ENCODE measurements at regions not wholly inside any gene's neighbourhood (a gene's known extent, or its start where the extent isn't known, plus 50 kb on each side); places are given as distances from the start of the nearest gene placed in this dataset.

- Histone ChIP-seq H4K20me1 (ENCODE audit: low read depth, low read length) (no peaks in the 10 kb centered on the region), H3K79me2 (ENCODE audit: insufficient read depth, low read length) (no peaks in the 10 kb centered on the region), H2AFZ (ENCODE audit: low read depth, low read length, severe bottlenecking) (no peak overlapping the region), H3F3A (ENCODE audit: insufficient read depth) (no peaks in the 10 kb centered on the region), H3K27ac (ENCODE audit: low read depth, low read length) (no peak overlapping the region), H3K9me2 (replicated peaks; ENCODE audit: insufficient read depth, low read length) (no peaks in the 10 kb centered on the region), H3K9ac (ENCODE audit: low read length) (no peak overlapping the region), H3K4me3 (ENCODE audit: insufficient read depth, low read length, poor library complexity, severe bottlenecking) (no peak overlapping the region), H3K4me2 (ENCODE audit: low read depth, low read length, poor library complexity, severe bottlenecking) (no peak overlapping the region), H3K36me3 (ENCODE audit: low read length) (no peaks in the 10 kb centered on the region), H3K9me3 (ENCODE audit: insufficient read depth, low read length) (no peaks in the 10 kb centered on the region), H3K27me3 (ENCODE audit: low read length) (no peaks in the 10 kb centered on the region)
- TF ChIP-seq EZH2phosphoT487 (conservative IDR thresholded peaks at IDR 0.05; ENCODE audit: low read length) (no peak), CTCF (IDR thresholded peaks at IDR 0.05; ENCODE audit: insufficient read depth, low read length, poor library complexity, severe bottlenecking) (no peak)
Measured at GRCh38 chr2:2845806-2846315, 514.8 kb upstream of the MYT1L start.

GRCh38 chr2:2845267-2845666 is 514.2 kb upstream of the MYT1L start:
- Histone ChIP-seq H3K9ac (ENCODE audit: low read length) (no peak overlapping the region), H3K4me2 (ENCODE audit: low read depth, low read length, poor library complexity, severe bottlenecking) (no peak overlapping the region), H2AFZ (ENCODE audit: low read depth, low read length, severe bottlenecking) (no peak overlapping the region), H3K27me3 (ENCODE audit: low read length) (no peaks in the 10 kb centered on the region), H3K36me3 (ENCODE audit: low read length) (no peaks in the 10 kb centered on the region), H3K79me2 (ENCODE audit: insufficient read depth, low read length) (no peaks in the 10 kb centered on the region), H3K27ac (ENCODE audit: low read depth, low read length) (no peak overlapping the region), H3F3A (ENCODE audit: insufficient read depth) (no peaks in the 10 kb centered on the region), H4K20me1 (ENCODE audit: low read depth, low read length) (no peaks in the 10 kb centered on the region), H3K9me2 (replicated peaks; ENCODE audit: insufficient read depth, low read length) (no peaks in the 10 kb centered on the region), H3K9me3 (ENCODE audit: insufficient read depth, low read length) (no peaks in the 10 kb centered on the region), H3K4me3 (ENCODE audit: insufficient read depth, low read length, poor library complexity, severe bottlenecking) (no peak overlapping the region)
- TF ChIP-seq EZH2phosphoT487 (conservative IDR thresholded peaks at IDR 0.05; ENCODE audit: low read length) (no peak), CTCF (IDR thresholded peaks at IDR 0.05; ENCODE audit: insufficient read depth, low read length, poor library complexity, severe bottlenecking) (no peak)

- no peaks in the 10 kb centered on the region for H3K9me2 ChIP-seq (replicated peaks; ENCODE audit: insufficient read depth, low read length)
- no peak overlapping the region for H3K4me3 ChIP-seq (ENCODE audit: insufficient read depth, low read length, poor library complexity, severe bottlenecking)
- no peaks in the 10 kb centered on the region for H3K9me3 ChIP-seq (ENCODE audit: insufficient read depth, low read length)
- no peak overlapping the region for H2AFZ ChIP-seq (ENCODE audit: low read depth, low read length, severe bottlenecking)
- H3K27me3 ChIP-seq (ENCODE audit: low read length): no peaks in the 10 kb centered on the region
- no peaks in the 10 kb centered on the region for H3K36me3 ChIP-seq (ENCODE audit: low read length)
- H3K4me2 ChIP-seq (ENCODE audit: low read depth, low read length, poor library complexity, severe bottlenecking): no peak overlapping the region
- H3K27ac ChIP-seq (ENCODE audit: low read depth, low read length): no peak overlapping the region
- H4K20me1 ChIP-seq (ENCODE audit: low read depth, low read length): no peaks in the 10 kb centered on the region
- TF ChIP-seq CTCF (IDR thresholded peaks at IDR 0.05; ENCODE audit: insufficient read depth, low read length, poor library complexity, severe bottlenecking) (no peak), EZH2phosphoT487 (conservative IDR thresholded peaks at IDR 0.05; ENCODE audit: low read length) (no peak)
- H3K9ac ChIP-seq (ENCODE audit: low read length): no peak overlapping the region
- no peaks in the 10 kb centered on the region for H3F3A ChIP-seq (ENCODE audit: insufficient read depth)
- H3K79me2 ChIP-seq (ENCODE audit: insufficient read depth, low read length): no peaks in the 10 kb centered on the region
Measured at GRCh38 chr2:2843969-2844548, 513.0 kb upstream of the MYT1L start.

Measured in SU-DHL-6 (cell line).